Breast epithelium (tissue), 3 donors: ENCODE measurements at regions not wholly inside any gene's neighbourhood (a gene's known extent, or its start where the extent isn't known, plus 50 kb on each side); places are given as distances from the start of the nearest gene placed in this dataset.

ENCODE experiments used
- CTCF ChIP-seq, 3 donors: fragments of 450-650 bp; IDR thresholded peaks; one replicate each; pipeline ENCODE4 v1.5.1; 2016 to 2017; ENCODE audit warnings: antibody characterized with exemption in 3 of 3, mild to moderate bottlenecking in 3 of 3, moderate library complexity in 3 of 3
- POLR2A ChIP-seq: fragments of 450-650 bp; IDR thresholded peaks from one replicate; pipeline ENCODE4 v1.6.1; 2016; ENCODE audit warnings: antibody characterized with exemption, mild to moderate bottlenecking, moderate library complexity
- POLR2AphosphoS5 ChIP-seq, 3 donors: sonication (generic); formaldehyde crosslinking; IDR thresholded peaks; one replicate each; pipeline ENCODE4 v1.6.1; 2017; ENCODE audit warnings: antibody characterized with exemption in 3 of 3

- TF ChIP-seq CTCF (IDR thresholded peaks at IDR 0.05) (no peak), POLR2AphosphoS5 (IDR thresholded peaks at IDR 0.05) (peak in 1 of 3 donors; percentile 51), POLR2A (no peak)
Observed at GRCh38 chr1:55380355-55380970, 165.3 kb upstream of the USP24 start.
